Spinal cord (tissue), 9 donors: ENCODE measurements at regions not wholly inside any gene's neighbourhood (a gene's known extent, or its start where the extent isn't known, plus 50 kb on each side); places are given as distances from the start of the nearest gene placed in this dataset.

Experiments
- DNase-seq, 6 donors: peaks; one replicate each; pipeline versions ENCODE4 v3.0.0 to v3.0.0-alpha.2; 2013 to 2015; ENCODE audit warnings: low spot score in 6 of 6, low read depth in 4 of 6
- H3K27ac ChIP-seq: one replicate; pipeline ENCODE4 v1.5.1; 2013; ENCODE audit warnings: low read depth, low read length, control low read depth
- H3K27me3 ChIP-seq: one replicate; pipeline ENCODE4 v1.6.1; 2013; ENCODE audit warnings: low read length; ENCODE audit not compliant: control insufficient read depth, insufficient read depth
- H3K36me3 ChIP-seq: one replicate; pipeline ENCODE4 v1.6.1; 2013; ENCODE audit warnings: low read length; ENCODE audit not compliant: control insufficient read depth, insufficient read depth
- H3K4me1 ChIP-seq: one replicate; pipeline ENCODE4 v1.6.1; 2013; ENCODE audit warnings: low read length; ENCODE audit not compliant: control insufficient read depth, insufficient read depth
- H3K4me3 ChIP-seq: one replicate; pipeline ENCODE4 v1.5.1; 2013; ENCODE audit warnings: low read depth, low read length, control low read depth
- H3K9me3 ChIP-seq: one replicate; pipeline ENCODE4 v1.6.1; 2013; ENCODE audit warnings: low read length; ENCODE audit not compliant: control insufficient read depth, insufficient read depth
- WGBS: methylation state at CpG from one replicate; pipeline ENCODE4 v1.1.5; 2013; ENCODE audit warnings: missing lambda C conversion rate; ENCODE audit not compliant: insufficient coverage; 5-methylcytosine and 5-hydroxymethylcytosine counted together
- donor health status: healthy.

DNA sequence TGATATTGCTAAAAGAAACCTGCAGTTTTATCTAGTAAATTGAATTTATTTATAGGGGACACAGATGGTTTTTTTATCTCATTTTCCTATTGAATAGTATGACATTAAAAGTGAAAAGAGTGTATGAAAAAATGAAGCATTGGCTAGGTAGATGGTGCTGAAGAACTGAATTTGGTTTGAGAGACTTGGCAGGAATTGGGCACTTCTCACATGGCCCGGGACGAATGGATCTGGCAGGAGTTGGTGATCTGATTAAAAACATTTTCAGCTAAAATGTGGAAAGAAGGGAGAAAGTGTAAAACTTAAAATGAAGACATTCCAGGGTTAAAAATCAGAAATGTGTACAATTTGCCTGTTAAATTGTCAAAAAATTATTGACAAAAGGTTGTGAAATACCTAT lies 1088.5 kb upstream of the PABPC4L start:
- Histone ChIP-seq H3K27me3 (no peaks in the 10 kb centered on the region), H3K4me1 (no peaks in the 10 kb centered on the region), H3K4me3 (no peak overlapping the region), H3K27ac (no peak overlapping the region), H3K9me3 (no peaks in the 10 kb centered on the region), H3K36me3 (no peaks in the 10 kb centered on the region)
- peak in 1 of 6 donors; percentile 53 for DNase-seq
- WGBS = 68% methylated on average over 2 of the region's 2 CpGs

DNA sequence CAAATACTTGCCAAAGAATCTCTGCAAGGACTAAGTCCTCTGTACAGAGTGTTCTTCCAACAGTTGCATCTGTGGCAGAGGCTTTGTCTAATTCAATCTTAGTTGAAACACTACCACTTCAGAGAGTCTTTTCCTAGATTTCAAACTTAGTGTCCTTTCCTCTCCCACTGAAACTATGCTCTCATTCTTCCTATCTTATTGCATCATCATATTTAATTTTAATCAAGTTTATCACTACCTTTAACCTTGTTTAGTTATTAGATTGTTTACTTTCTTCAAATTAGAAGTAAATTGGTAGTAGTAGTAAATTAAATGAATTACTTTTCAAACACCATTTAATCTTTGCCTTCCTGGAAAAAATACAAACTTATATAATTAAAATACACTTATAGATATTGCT lies 1082.3 kb upstream of the PABPC4L start:
- DNase-seq = no peak
- Histone ChIP-seq H3K36me3 (no peaks in the 10 kb centered on the region), H3K27me3 (no peaks in the 10 kb centered on the region), H3K4me1 (no peaks in the 10 kb centered on the region), H3K27ac (no peak overlapping the region), H3K4me3 (no peak overlapping the region), H3K9me3 (no peaks in the 10 kb centered on the region)

DNA sequence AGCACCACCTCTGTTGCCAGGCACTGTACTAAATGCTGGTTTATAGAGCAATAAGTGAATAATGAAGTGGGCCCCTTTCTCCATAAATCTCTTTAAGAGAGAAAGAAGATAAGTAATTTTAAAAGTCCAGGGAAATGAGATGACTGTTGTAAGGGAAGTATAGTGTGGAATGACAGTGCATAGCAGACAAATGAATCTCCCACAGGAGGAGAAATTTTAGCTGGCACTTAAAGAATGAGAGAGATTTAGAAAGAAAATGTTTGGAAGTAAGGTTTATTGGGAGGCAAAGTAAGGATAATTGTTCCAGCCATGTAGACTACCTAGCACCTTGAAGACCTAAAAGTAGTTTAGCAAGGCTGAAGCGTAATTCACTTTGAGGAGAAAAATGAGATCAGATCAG lies 1081.1 kb upstream of the PABPC4L start:
- H3K4me1 ChIP-seq = no peaks in the 10 kb centered on the region
- DNase-seq = no peak
- WGBS = no CpG with 5 or more reads among the region's 1 CpG
- H3K9me3 ChIP-seq = no peaks in the 10 kb centered on the region
- H3K27ac ChIP-seq = no peak overlapping the region
- H3K27me3 ChIP-seq = no peaks in the 10 kb centered on the region
- no peak overlapping the region for H3K4me3 ChIP-seq
- H3K36me3 ChIP-seq = no peaks in the 10 kb centered on the region

DNA sequence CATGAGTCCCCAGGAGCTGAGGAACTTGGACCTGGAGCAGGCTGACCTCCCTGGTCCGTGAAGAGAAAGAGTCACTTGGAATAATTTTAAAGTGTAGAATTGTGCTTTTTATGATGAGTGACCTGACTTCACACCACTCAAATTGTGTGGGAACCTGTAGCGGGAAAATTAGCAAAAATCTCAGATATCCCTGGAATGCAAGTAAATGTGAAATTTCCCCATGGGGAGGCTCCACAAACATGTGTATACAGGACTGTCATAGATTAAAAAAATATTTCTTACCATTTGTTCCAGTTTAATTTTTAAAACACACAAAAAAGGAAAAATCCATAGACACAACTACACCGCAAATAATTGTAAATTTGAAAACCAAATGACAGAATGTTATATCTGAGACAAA lies 1079.6 kb upstream of the PABPC4L start:
- H3K27me3 ChIP-seq = no peaks in the 10 kb centered on the region
- H3K36me3 ChIP-seq = no peaks in the 10 kb centered on the region
- 80% methylated on average over 1 of the region's 3 CpGs for WGBS

DNA sequence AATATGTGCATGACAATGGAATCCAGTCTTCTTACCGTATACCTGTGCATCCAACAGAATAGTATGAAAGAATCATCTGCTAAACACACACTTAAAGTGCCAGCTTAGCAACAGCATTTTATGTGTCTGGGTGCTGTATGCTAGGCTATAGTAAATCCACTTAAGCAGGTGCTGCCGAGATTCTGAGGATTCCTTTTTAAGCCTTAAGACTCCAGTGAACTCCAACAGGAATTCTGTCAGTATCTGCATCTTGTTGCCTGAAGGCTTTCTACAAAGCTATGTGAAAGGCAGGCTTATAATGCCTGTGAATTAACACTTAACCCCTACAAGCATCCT lies 1076.4 kb upstream of the PABPC4L start:
- DNase-seq = peak in 1 of 6 donors; percentile 7

More for the DNA sequence above, 1079.6 kb upstream of the PABPC4L start:
- Histone ChIP-seq H3K9me3 (no peaks in the 10 kb centered on the region), H3K4me3 (no peak overlapping the region), H3K4me1 (no peaks in the 10 kb centered on the region), H3K27ac (no peak overlapping the region)
- no peak for DNase-seq

DNA sequence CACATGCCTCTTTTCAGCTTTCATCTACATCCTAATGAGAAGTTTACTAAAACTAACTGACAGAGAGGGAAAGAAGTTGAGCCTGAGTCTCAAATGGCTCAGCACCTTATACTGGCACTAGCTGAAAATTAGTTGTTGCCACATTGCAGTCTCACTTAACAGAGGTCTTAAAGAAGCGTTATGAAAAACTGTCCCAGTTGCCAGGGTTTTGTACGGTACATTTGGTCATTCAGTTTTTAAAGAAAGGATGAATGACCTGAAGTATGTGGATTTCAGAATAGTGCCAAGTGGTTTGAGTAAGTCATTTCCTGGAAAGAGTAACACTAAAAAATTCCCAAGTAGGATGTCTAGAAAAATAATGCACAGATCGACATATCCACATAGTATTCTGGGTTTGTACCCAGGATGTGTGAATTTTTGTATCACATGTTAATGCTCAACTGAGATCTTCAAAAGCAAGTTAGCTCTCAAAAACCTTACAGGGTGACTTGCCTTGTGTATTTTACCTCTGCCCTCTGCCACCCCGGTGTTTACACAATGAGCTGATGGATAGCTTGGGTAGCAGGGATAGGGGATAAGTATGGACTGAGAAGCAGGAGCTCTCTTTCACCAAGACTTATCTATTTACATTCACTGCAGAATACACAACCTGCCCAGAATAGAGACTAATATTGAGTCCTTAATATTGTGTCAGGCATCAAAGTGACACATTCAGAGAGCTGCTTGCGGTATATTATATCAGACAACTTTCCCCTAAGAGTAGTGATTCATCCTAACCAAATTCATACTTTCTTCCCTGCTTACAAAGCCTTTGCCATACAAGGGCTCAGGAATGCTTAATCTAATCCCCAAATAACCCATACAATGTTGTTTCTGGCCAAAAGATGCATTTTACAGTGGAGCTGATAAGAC lies 1075.7 kb upstream of the PABPC4L start:
- Histone ChIP-seq H3K36me3 (no peaks in the 10 kb centered on the region), H3K4me1 (no peaks in the 10 kb centered on the region), H3K27ac (no peak overlapping the region), H3K9me3 (no peaks in the 10 kb centered on the region), H3K4me3 (no peak overlapping the region), H3K27me3 (no peaks in the 10 kb centered on the region)
- DNase-seq = peak in 1 of 6 donors; percentile 3
- WGBS = 52% methylated on average over 3 of the region's 5 CpGs

More for the DNA sequence above, 1076.4 kb upstream of the PABPC4L start:
- no peaks in the 10 kb centered on the region for H3K9me3 ChIP-seq
- WGBS = 83% methylated on average over 1 of the region's 2 CpGs
- no peak overlapping the region for H3K27ac ChIP-seq
- no peaks in the 10 kb centered on the region for H3K27me3 ChIP-seq
- H3K36me3 ChIP-seq = no peaks in the 10 kb centered on the region
- no peaks in the 10 kb centered on the region for H3K4me1 ChIP-seq
- H3K4me3 ChIP-seq = no peak overlapping the region

DNA sequence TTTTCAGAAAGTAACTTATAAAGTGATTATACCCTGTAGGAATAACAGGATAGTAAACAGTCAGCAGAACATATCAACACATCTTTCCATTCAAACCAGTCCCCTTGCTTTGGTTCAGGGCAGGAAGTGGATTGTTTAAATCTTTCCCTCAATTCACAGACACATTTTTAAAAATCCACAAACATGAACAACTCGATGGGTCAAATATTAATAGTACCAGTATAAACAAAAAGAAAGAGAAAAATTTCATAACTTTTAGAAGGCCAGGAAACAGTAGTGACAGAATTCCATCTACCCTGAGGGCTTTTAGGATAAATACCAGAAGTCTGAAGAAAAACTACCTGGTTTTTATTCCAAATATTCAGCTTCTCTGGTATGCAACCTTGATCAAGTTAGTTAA lies 1072.8 kb upstream of the PABPC4L start:
- Histone ChIP-seq H3K27me3 (no peaks in the 10 kb centered on the region), H3K4me1 (no peaks in the 10 kb centered on the region), H3K4me3 (no peak overlapping the region), H3K9me3 (no peaks in the 10 kb centered on the region), H3K36me3 (no peaks in the 10 kb centered on the region), H3K27ac (no peak overlapping the region)
- WGBS = no CpG with 5 or more reads among the region's 1 CpG
- DNase-seq = no peak

DNA sequence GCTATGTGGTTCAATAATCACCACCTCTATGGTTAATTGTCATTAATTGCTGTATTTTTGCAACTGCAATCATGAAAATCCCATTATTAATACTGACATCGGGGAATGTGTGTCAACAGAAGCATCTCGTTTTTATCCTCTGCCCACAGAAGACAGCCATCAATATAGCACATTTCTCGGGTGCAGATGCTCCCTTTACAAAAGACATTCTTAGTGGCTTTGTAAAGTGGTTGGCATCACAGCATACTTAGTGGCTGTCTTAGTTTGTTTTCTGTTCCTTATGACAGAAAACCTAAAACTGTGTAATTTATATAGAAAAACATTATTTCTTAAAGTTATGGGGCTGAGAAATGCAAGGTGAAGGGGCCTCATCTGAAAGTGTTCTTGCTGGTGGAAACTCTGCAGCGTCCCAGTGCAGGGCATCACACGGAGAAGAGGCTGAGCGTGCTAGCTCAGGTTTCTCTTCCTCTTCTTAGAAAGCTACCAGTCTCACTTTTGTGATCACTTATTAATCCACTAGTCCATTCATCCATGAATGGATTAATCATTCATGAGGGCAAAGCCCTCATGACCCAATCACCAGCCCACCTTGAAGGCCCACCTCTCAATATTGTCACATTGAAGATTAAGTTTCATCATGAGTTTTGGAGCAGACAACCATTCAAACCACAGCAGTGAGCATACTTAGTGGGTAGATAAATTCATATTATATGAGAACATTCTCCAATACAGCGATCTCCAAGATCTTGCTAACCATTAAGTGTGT lies 1067.7 kb upstream of the PABPC4L start:
- H3K36me3 ChIP-seq = no peaks in the 10 kb centered on the region
- no peaks in the 10 kb centered on the region for H3K9me3 ChIP-seq
- no peaks in the 10 kb centered on the region for H3K4me1 ChIP-seq
- no peak overlapping the region for H3K4me3 ChIP-seq
- H3K27me3 ChIP-seq = no peaks in the 10 kb centered on the region
- no peak overlapping the region for H3K27ac ChIP-seq
- 90% methylated on average over 3 of the region's 7 CpGs for WGBS
- DNase-seq = no peak

DNA sequence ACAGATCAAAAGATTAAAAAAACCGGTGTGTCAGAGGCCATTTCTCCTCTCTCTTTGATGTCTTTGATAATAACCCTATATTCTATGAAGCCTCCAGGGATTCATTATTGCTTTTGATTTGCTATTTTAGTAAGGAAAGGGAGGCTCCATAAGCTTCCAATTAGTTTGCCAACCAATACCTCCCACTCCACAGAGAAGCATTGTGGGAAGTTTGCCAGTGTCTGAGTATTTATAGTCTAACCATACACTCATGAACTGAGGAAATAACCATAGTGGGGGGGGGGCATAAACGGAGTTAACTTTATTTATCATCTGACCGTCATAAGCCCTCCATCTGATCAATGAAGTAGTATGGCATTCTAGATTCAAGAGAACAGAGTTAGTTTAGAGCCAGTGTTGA lies 1066.8 kb upstream of the PABPC4L start:
- no peaks in the 10 kb centered on the region for H3K4me1 ChIP-seq
- no peaks in the 10 kb centered on the region for H3K36me3 ChIP-seq
- WGBS = no CpG with 5 or more reads among the region's 3 CpGs
- no peaks in the 10 kb centered on the region for H3K9me3 ChIP-seq
- DNase-seq = no peak
- H3K4me3 ChIP-seq = no peak overlapping the region
- no peak overlapping the region for H3K27ac ChIP-seq
- no peaks in the 10 kb centered on the region for H3K27me3 ChIP-seq
